Mesodermal cell (in vitro differentiated cells): ENCODE measurements at regions not wholly inside any gene's neighbourhood (a gene's known extent, or its start where the extent isn't known, plus 50 kb on each side); places are given as distances from the start of the nearest gene placed in this dataset.

Experiments used
- H3K27ac ChIP-seq: 2 replicates; pipeline ENCODE4 v1.7.0; 2013; ENCODE audit warnings: mild to moderate bottlenecking, low read depth, low read length, moderate library complexity; ENCODE audit not compliant: severe bottlenecking
- H3K36me3 ChIP-seq: 2 replicates; pipeline ENCODE4 v1.7.1; 2013; ENCODE audit warnings: mild to moderate bottlenecking, low read length, moderate library complexity; ENCODE audit not compliant: control insufficient read depth, insufficient read depth
- H3K4me1 ChIP-seq: one replicate; pipeline ENCODE4 v1.7.1; 2013; ENCODE audit warnings: mild to moderate bottlenecking, low read length; ENCODE audit not compliant: insufficient read depth, control insufficient read depth, poor library complexity, severe bottlenecking
- H3K4me3 ChIP-seq: 2 replicates; pipeline ENCODE4 v1.7.0; 2013; ENCODE audit warnings: low read length, control low read depth, mild to moderate bottlenecking; ENCODE audit not compliant: insufficient read depth, poor library complexity, severe bottlenecking; ENCODE audit errors: extremely low read depth
- H3K9me3 ChIP-seq: 2 replicates; pipeline ENCODE4 v1.7.1; 2013; ENCODE audit warnings: mild to moderate bottlenecking, low read length, moderate library complexity; ENCODE audit not compliant: control insufficient read depth
- WGBS, 2 experiments: methylation state at CpG; one replicate each; pipeline ENCODE4 v1.1.5; 2013; ENCODE audit warnings: missing lambda C conversion rate in 2 of 2; ENCODE audit not compliant: insufficient coverage in 2 of 2; 5-methylcytosine and 5-hydroxymethylcytosine counted together

DNA sequence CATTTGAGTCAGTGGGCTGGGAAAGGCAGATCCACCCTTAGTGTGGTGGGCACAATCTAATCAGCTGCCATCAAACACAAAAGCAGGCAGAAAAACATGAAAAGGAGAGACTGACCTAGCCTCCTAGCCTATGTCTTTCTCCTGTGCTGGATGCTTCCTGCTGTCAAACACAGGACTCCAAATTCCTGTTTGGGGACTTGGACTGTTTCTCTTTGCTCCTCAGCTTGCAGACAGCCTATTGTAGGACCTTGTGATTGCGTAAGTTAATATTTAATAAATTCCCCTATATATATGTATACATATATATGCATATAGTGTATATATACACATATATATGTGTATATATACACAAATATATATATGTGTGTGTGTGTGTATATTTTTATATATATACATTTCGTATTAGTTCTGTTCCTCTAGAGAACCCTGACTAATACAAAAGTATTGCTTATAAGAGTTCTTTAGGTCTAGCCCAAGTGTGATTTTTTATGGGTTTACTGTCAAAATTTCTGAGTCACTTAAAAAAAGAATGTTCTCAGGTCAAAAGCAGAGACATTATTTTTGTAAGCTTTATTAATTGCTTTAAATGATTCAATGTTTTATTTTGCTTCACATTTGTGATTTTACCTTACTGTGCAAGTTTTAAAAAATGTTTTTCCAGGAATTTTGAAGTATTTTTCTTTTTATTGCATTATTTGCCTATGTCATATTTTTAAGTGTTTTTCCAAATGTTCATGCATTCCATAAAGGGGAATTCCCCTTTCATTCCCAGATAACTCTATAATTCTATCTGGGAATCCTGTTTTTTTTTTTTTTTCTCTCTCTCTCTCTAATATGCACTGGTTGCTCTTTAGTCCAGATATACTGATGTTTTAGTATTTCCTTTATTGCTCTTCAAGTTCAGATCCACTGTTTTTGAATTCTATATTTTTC lies 92.1 kb upstream of the ADAMTS5 start:
- WGBS, 2 experiments: no CpG with 5 or more reads among the region's 2 CpGs

DNA sequence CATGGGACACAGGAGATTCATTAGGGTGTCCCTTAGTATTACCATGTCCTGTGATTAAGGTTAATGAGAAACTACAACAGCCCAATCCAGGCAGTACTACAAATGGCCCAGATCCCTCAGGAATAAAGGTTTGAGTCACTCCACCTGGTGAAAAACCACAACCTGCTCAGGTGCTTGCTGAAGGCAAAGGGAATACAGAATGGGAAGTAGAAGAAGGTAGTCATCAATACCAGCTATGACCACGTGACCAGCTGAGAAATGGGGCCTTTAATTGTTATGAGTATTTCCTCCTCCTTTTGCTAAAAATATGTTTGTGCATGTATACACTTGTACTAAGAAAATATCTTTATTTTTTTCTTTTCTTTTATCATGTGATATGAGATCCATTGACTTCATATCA lies 91.1 kb upstream of the ADAMTS5 start:
- no peaks in the 10 kb centered on the region for H3K4me1 ChIP-seq
- peaks cover 6% of the 10 kb centered on the region for H3K9me3 ChIP-seq
- H3K27ac ChIP-seq: no peak overlapping the region
- no peak overlapping the region for H3K4me3 ChIP-seq
- WGBS, 2 experiments: 80 to 100% methylated on average over 1 of the region's 1 CpG
- no peaks in the 10 kb centered on the region for H3K36me3 ChIP-seq

More for the DNA sequence above, 92.1 kb upstream of the ADAMTS5 start:
- Histone ChIP-seq H3K4me3 (no peak overlapping the region), H3K4me1 (no peaks in the 10 kb centered on the region), H3K9me3 (peaks cover 5% of the 10 kb centered on the region), H3K27ac (no peak overlapping the region), H3K36me3 (no peaks in the 10 kb centered on the region)

DNA sequence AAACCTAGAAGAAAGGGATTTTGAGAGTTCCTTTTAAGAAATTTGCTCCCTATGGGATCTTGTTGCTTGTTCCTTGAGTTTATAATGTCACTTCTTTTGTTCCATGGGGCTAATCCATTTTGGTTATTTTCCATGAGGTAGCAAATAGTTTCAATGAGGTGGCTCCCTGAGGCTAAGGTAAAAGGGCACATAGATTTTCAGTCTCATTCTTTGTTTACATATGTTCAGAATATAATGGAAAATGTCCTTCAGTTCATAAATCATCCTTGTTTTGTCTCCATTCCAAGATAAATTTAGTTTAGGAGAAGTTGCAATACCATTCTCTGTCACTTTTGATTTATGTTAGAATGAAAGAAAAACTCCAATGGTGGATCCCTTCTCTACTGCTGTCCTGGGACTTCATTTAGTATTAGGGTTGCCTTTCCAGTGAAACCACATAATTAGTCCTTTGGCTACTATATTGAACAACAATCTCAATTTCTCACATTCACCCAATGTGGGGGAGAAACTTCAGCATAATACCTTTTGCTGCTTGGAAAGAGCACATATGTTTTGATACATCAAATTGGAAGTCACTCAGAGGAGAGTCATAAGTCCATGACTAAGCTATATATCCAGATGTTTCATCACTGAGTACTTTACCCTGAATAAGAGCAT lies 80.9 kb upstream of the ADAMTS5 start:
- H3K27ac ChIP-seq: peak overlapping the region; percentile 58
- H3K36me3 ChIP-seq: no peaks in the 10 kb centered on the region
- peaks cover 3% of the 10 kb centered on the region for H3K4me1 ChIP-seq
- H3K4me3 ChIP-seq: no peak overlapping the region
- no peaks in the 10 kb centered on the region for H3K9me3 ChIP-seq

DNA sequence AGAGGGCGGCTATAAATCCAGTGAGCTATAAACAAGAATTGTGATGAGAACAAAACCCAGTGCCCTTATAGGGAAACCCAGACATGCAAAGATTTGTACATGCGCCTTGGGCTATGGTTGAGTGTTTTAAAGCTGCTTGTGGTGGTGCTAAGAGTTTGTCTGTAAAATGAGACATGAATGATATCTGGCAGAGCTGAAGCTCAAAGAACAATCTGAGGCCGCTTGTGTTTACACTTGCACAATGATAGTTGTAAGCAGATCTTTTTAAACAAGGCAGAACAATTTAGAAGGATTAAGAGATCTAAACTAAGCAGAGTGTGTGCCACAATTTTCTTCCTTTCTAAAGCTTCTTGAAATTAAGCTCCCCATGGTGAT lies 80.4 kb upstream of the ADAMTS5 start:
- Histone ChIP-seq H3K27ac (peak overlapping the region; percentile 58), H3K4me3 (no peak overlapping the region), H3K9me3 (no peaks in the 10 kb centered on the region), H3K36me3 (no peaks in the 10 kb centered on the region), H3K4me1 (peaks cover 3% of the 10 kb centered on the region)
- WGBS, 2 experiments: 87 to 95% methylated on average over 2 to 3 of the region's 3 CpGs

DNA sequence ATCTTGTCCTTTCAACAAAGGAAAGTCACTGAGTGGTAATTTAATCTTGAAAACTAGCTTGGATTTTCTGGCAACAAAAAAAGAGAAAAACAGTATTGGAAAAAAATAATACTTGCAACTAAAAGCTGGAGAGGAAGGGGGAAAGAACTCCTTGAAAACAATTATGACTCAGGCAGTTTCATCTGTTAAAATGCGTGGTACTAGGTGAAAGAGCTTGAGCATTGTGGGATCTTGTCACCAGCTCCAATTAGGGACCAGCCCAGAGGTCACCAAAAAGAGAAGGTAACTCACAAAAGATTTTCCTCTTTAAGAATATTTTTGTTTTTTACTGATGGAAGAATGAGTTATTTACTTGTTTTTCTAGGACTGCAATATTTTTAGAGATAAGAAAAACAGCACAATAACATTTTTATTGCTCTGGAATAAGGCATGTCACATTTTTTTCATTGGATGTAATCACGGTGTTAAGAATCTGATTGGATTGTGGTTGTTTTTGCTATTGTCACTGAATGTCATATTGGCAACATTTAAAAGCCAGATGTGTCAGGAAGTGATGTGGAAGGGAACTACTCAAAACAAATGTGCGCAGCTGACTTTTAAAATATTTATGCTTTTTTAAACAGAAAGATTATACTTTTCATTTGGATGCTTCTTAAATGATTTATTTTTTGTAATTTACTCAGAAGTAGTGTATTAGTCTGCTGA lies 78.5 kb upstream of the ADAMTS5 start:
- H3K4me1 ChIP-seq: peaks cover 3% of the 10 kb centered on the region
- H3K4me3 ChIP-seq: no peak overlapping the region
- no peaks in the 10 kb centered on the region for H3K36me3 ChIP-seq
- 80 to 100% methylated on average over 2 of the region's 3 CpGs for WGBS, 2 experiments
- H3K27ac ChIP-seq: no peak overlapping the region
- H3K9me3 ChIP-seq: no peaks in the 10 kb centered on the region

DNA sequence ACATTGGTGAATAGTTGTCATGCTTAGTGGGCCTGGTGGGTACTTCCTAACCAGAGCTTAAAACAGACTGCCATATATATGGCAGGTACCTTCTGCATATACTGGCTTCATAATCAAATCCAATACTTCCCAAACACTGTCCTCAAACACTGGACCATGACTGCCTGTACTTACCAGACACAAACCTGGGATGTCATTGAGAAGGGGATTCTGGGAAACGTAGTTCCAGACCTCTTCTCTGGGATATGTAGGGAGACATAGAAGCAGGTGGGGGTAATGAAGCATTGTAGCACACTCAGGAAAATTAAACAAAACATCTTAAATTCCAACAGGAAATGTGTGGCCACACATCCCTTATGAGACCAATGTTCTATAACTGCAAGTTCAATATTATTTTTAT lies 76.5 kb upstream of the ADAMTS5 start:
- H3K27ac ChIP-seq: no peak overlapping the region
- no peaks in the 10 kb centered on the region for H3K9me3 ChIP-seq
- WGBS, 2 experiments: no CpG with 5 or more reads among the region's 1 CpG
- H3K4me1 ChIP-seq: peaks cover 3% of the 10 kb centered on the region
- no peak overlapping the region for H3K4me3 ChIP-seq
- no peaks in the 10 kb centered on the region for H3K36me3 ChIP-seq

DNA sequence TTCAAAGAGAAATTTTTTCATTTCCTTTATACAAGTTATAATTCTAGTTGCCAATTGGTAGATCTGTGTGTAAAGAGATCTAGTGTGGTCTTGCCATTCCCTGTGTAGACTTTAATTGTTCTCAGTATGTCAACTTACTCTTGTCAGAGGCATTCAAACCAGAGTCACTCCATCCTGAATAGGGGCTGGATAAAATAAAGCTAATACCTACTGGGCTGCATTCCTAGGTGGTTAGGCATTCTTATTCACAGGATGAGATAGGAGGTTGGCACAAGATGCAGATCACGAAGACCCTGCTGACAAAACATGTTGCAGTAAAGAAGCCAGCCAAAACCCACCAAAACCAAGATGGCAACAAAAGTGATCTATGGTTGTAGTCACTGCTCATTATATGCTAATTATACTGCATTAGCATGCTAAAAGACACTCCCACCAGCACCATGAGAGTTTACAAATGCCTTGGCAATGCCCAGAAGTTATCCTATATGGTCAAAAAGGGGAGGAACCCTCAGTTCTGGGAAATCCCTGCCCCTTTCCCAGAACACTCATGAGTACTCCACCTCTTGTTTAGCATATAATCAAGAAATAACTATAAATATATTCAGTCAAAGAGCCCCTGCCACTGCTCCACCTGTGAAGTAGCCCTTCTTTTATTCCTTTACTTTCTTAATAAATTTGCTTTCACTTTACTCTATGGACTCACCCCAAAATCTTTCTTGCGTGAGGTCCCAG lies 74.0 kb upstream of the ADAMTS5 start:
- Histone ChIP-seq H3K4me3 (no peak overlapping the region), H3K27ac (no peak overlapping the region), H3K36me3 (no peaks in the 10 kb centered on the region), H3K9me3 (no peaks in the 10 kb centered on the region), H3K4me1 (no peaks in the 10 kb centered on the region)
- 88 to 100% methylated on average over 1 to 2 of the region's 2 CpGs for WGBS, 2 experiments

DNA sequence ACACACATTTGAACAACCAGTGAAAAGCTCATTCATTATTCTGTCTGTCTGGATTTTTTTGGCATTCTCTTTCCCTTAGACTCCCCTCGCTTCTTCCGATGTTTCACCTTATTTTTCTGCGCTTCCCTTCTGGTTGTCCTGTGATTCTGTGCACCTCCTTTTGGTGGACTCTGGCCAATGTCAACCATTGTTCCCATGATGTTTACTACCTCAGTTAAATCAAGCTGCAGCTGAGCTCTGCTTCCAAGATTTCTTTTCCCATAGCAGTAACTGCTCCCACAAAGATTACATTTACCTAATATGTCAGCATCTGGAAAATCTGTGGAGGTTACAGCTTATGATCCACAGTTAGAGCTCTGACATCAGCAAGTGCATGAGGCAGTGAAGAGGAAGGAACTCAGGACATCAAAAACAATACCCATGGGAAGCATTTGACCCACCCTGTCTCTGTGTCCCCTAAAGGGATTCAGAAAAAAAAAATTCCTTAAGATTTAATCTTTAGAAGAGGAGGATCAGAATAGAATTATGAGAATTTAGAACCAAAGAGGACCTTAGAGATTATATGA lies 69.9 kb upstream of the ADAMTS5 start:
- Histone ChIP-seq H3K9me3 (no peaks in the 10 kb centered on the region), H3K4me1 (no peaks in the 10 kb centered on the region), H3K27ac (no peak overlapping the region), H3K36me3 (no peaks in the 10 kb centered on the region), H3K4me3 (no peak overlapping the region)
- WGBS, 2 experiments: 93 to 98% methylated on average over 3 of the region's 3 CpGs

DNA sequence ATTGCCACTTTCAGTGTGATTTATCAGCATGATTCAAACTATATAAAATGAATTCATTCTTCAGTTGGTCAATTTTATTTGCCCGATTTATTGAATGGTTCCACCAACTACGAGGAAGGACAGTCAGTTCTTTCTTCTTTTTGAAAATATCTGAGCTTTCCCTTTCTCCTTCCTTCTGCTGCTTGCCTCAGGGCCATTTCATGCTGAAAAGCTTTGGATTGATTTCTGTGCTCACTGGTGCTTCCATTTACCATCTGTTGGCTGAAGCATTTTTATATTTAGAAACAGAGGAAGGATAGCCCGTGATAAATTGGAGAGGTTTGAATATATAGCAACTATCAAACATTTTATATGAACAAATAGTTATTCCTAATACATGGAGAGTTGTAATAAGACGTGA lies 68.9 kb upstream of the ADAMTS5 start:
- WGBS, 2 experiments: 86 to 92% methylated on average over 2 of the region's 4 CpGs
- H3K4me1 ChIP-seq: no peaks in the 10 kb centered on the region

DNA sequence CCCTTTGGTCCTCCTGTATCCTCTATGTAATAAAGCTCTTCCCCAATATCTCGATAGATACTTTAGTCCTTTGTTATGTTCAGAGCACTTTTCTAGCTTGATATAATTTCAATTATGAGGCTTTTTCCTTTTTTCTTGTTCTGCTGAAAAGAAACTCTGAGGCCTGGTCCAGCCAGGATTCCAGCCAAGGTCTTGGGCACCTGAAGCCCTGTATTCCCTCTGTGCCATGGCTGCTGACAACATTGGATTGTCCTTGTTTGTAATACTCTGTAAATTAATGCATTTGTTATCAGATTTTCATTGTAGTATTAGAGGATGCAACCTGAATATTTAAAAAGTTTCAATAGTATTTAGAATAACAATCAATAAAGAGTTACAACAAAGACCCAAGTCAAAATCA lies 67.9 kb upstream of the ADAMTS5 start:
- Histone ChIP-seq H3K4me3 (no peak overlapping the region), H3K9me3 (no peaks in the 10 kb centered on the region)
- WGBS, 2 experiments: no CpG with 5 or more reads among the region's 1 CpG

More for the DNA sequence above, 68.9 kb upstream of the ADAMTS5 start:
- Histone ChIP-seq H3K27ac (no peak overlapping the region), H3K36me3 (no peaks in the 10 kb centered on the region), H3K9me3 (no peaks in the 10 kb centered on the region), H3K4me3 (no peak overlapping the region)

More for the DNA sequence above, 67.9 kb upstream of the ADAMTS5 start:
- H3K27ac ChIP-seq: no peak overlapping the region
- no peaks in the 10 kb centered on the region for H3K4me1 ChIP-seq
- no peaks in the 10 kb centered on the region for H3K36me3 ChIP-seq
